ENCODE measurements at regions not wholly inside any gene's neighbourhood (a gene's known extent, or its start where the extent isn't known, plus 50 kb on each side); places are given as distances from the start of the nearest gene placed in this dataset.
"Not testable (repeated sequence)": the region's sequence is repeated elsewhere in the genome, so short reads cannot be mapped to it uniquely, and the experiment has no call there.

- DNase-seq: no peak
These were observed 238.9 kb upstream of the GBE1 start for GRCh38 chr3:82000350-82000749.

GRCh38 chr3:81998907-81999306, 237.5 kb upstream of the GBE1 start:
- DNase-seq: no peak

GRCh38 chr3:81998139-81998755, 236.8 kb upstream of the GBE1 start:
- peak in 1 of 2 experiments; percentile 43 for DNase-seq

DNA sequence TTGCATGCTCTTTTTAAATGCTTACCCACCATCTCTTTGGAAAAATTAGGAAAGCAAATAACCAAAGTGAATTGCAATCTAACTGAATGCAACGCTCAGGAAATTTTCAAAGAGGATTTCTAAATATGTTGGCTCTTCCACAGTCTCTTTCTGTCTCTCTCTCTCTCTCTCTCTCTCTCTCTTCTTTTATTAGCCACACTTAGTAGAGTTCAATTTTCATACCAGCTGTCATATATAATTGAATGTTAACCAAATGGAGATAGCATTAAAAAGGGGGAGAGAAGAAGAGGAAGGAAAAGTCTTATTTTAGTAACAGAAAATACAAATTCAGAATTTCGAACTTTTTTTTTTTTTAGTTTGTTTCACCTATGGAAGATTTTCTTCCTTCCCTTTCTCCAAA, 235.9 kb upstream of the GBE1 start:
- peak in 1 of 2 experiments; percentile 15 for DNase-seq

DNA sequence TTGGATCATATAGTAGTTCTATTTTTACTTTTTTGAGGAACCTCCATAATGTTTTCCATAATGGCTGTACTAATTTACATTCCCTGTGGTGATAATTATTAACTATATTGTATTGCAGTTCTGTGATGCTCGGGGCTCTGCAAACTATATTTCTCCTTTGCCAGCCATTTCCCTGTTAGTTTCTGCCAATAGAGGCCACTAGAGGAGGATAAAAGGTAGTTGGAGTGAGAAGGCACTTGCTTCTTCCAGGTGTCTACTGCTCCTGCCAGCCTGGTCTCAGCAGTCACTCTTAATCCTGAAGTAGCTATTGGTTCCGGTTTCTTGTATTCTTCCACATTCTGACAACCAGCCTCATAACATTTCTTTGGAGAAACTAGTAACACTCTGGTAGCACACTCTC, 233.9 kb upstream of the GBE1 start:
- DNase-seq: peak in 1 of 2 experiments; percentile 14

DNA sequence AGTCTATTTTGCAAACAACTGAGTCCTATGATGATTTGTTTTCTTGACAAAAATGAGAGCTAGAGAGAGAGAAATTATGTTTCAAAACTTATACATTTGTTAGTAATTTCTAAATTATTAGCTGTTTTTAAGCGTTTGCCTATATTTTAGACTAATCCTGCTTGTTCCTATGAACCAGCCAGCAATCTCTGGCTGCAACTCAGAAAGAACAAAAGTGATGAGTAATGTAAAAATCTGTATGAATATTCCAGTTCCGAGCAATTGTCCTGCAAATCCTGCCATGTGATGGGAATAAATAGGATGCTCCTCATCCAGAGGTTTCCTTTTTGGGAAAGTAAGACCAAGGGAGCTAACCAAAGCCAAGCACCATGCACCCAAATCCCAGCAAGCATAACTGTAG, 228.3 kb upstream of the GBE1 start:
- no peak for DNase-seq

GRCh38 chr3:81989274-81989673, 227.8 kb upstream of the GBE1 start:
- no peak for DNase-seq

- not testable (repeated sequence) for DNase-seq
These were observed 226.0 kb upstream of the GBE1 start for GRCh38 chr3:81987412-81987811.

DNA sequence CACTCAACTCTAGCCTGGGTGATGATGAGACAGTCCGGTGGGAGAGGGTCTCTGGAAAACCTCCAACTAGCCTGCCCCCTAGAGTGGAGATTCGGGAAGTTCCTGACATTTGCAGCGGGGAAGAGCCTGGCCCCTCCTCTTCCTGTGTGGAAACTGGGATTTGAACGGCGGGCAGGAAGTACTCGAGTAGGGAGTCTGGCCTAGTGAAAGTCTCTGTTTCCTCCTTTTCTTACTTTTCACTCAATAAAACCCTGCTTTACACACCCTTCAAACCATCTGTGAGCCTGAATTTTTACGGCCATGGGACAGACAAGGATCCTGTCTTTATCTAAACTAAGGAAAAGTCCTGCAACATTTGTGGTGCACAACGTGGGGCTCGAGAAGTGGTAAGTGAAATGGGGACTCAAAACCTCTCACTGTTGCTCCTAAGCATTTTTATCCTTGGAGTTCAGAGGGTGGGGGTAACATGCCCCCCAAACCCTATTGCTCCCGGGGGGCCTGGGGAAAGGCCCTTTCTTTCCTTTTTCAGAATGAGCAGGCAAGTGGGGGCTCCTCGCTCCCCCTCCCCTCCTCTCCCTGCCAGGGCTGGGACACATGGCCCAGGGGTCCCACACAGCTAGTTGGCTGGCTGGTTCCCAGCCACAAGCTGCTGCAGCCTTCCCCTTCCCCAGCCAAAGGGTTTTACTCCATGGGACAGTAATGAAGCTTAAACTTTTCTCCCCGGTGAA, 224.7 kb upstream of the GBE1 start:
- DNase-seq: no peak

DNA sequence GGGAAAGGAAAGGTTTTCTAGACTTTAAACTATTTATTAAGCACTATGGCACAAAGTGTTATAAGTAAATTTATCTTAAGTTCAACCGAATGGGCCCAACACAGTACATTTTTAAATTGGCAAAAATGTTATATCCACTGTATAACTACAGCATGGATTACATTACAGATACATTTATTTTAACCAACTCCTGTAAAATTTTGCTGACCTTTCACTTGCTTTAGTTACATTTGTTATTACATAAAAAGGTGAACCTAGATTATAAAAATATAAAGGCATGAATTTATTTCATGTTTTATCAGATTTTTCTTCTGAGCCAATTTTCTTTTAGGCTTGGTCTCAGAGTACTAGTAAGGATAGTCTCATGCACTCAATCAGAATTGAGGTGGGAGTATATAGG, 221.9 kb upstream of the GBE1 start:
- DNase-seq: no peak

- DNase-seq: no peak
These were observed 219.4 kb upstream of the GBE1 start for GRCh38 chr3:81980596-81981494.

- DNase-seq: no peak
These were observed 213.3 kb upstream of the GBE1 start for GRCh38 chr3:81974751-81975150.

DNA sequence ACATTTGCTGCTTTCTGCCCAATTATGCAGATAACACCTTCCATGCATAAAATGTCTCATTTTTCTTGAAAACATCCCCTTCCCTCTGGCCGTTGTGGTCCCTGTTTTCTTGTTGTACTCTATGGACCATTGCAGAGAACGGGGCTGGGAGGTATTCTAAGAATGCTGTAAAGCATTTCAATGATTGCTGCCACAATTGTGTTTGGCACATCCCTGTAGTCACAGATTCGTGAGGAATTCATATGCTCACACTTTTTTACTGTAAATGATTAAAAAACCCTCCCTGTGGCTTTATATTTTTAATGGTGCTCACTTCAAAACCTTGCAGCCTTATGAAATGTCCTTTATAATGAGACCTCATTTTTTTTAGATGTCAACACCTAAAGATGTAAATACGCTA, 207.2 kb upstream of the GBE1 start:
- no peak for DNase-seq

DNA sequence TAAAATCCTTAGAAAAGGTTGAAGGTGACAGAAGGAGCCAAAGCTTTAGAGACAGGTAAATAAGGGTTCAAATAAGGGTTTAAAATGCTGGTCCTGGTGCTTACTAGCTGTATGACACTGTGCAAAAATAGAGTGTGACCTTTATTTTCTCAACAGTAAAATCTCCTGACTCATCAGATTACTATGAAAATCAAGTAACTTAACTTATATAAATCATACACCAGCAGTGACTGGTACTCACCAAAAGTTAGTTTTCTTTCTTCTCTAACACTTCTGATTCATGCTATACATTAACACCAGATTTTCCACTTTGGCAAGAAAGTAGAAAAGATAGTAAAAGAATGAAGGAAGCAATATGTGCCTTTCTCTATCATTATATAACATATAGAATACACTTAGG, 205.9 kb upstream of the GBE1 start:
- DNase-seq: no peak

DNA sequence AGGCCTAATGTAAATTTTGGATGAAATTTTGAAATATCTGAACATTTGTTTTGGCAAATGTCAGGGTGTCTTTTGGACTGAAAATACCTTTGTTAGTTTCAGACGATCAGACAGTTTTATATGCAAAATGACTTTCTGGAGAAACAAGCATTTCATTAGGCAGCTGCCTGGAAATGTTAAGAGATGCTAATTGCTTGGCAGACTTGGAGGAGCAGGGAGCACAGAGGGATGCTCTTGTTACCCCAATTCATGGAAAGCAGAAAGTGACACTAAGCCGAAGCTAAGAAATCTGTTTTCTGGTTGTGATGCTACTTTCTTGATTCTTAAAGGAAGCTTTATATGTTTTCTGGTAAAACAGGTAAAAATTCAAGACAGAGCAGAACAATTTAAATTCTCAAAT, 204.3 kb upstream of the GBE1 start:
- DNase-seq: no peak

DNA sequence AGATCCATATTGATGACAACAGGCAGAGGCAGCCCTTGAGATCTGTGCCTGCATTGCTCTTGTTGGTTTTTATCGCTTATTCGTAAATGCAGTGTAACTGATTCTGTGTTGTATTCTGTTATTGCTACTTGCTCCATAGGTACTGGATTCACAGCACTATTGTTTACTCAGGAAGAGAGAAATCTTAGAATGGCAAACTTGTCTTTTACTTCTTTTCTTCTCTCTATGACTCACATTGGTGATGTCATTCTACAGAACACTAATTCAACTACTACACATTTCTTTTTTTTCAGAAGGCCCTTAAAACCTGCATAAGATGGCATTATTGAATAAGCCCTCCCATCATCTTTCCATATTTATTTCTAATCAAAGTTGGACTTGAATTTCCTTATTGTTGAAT, 201.0 kb upstream of the GBE1 start:
- DNase-seq: no peak

DNA sequence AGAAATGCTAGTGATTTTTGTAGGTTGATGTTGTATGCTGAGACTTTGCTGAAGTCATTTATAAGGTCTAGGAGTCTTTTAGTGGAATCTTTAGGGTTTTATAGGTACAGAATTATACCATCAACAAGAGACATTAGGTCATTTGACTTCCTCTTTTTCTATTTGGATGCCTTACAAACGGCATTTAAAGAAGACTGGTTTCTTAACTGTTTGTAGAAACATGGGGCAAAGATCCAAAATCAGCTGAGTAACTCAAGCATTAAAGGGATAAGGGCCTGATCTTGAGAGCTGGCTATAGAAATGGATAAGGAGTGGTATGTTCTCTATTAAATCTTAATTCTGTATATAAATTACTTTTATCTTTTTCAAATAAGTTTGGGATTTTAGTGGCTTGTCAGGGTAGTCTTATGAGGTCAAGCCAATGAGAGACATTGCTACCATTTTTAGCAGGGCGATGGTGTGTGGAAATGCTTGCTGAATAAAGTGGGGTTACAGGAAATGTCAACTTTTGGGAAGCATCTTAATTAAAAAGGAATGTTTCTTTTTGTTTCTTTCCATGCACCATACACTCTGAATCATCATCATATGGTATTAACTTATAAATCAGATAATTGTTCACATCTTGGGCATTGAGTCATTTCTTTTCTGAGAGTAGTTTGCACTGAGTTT, 197.7 kb upstream of the GBE1 start:
- DNase-seq: no peak

GRCh38 chr3:81955878-81956277, 194.4 kb upstream of the GBE1 start:
- peak; percentile 24 to 78 for DNase-seq

DNA sequence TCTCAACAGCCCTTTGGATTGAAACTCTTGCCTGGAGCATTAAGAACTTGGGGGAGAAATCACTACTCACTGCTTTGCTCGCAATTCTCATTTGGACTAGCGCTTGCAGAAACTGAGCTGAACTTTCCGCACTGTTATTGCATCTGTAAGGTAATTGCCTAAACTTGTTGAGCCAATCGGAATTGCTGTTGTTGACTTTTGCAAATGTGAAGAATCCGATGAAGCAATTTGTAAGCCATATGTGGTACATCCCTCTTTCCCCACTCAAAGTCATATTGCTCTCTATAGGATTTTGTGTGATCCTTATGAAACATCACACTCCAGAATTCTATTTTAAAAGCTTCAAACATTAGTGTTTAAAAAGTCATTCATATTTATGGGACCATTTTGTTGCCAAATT, 191.7 kb upstream of the GBE1 start:
- DNase-seq: no peak

DNA sequence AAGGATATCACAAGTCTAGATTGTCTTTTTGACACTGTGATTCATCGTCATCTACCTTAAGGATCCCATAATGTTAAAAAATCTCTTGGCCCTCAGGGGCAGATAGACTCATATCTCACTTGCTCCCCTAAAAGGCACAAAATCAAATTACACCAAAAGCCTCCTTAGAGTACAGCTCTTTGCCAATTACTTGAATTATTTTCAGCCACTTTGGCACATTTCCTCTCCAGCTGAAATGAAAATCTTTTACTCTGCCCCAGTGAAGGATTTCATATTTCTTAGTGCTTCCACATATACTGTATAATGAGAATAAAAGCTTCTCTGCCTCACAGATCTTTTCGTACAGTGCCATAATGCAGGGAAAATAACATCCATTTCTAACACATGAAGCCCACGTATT, 190.7 kb upstream of the GBE1 start:
- no peak for DNase-seq

- DNase-seq: no peak
These were observed 190.2 kb upstream of the GBE1 start for GRCh38 chr3:81951636-81952035.

- no peak for DNase-seq
These were observed 189.7 kb upstream of the GBE1 start for GRCh38 chr3:81951106-81951505.

GRCh38 chr3:81947359-81947758, 185.9 kb upstream of the GBE1 start:
- no peak for DNase-seq

Data from NCI-H524 (cell line).